CD4-positive, CD25-positive, alpha-beta regulatory T cell (primary cell): ENCODE measurements at regions not wholly inside any gene's neighbourhood (a gene's known extent, or its start where the extent isn't known, plus 50 kb on each side); places are given as distances from the start of the nearest gene placed in this dataset.

Experiments used
- ATAC-seq, 2 donors: fragments of 150-1000 bp; cut with Tn5 transposase; one replicate each; pipeline ENCODE4 v1.10.0; 2021; ENCODE audit warnings: low read depth in 2 of 2, moderate number of reproducible peaks in 2 of 2, moderate library complexity in 1 of 2
- DNase-seq, 3 donors: peaks; one replicate each; pipeline versions ENCODE4 v3.0.0 to v3.0.0-alpha.2; 2012 to 2022; ENCODE audit warnings: mixed read lengths in 1 of 3
- H3K27ac ChIP-seq: one replicate; pipeline ENCODE4 v1.7.0; 2013; ENCODE audit warnings: mild to moderate bottlenecking, low read length; ENCODE audit not compliant: insufficient read depth, poor library complexity, severe bottlenecking
- H3K27me3 ChIP-seq: one replicate; pipeline ENCODE4 v1.7.0; 2013; ENCODE audit warnings: low read length; ENCODE audit not compliant: control insufficient read depth, insufficient read depth
- H3K36me3 ChIP-seq: one replicate; pipeline ENCODE4 v1.7.0; 2013; ENCODE audit warnings: mild to moderate bottlenecking, low read length, moderate library complexity; ENCODE audit not compliant: control insufficient read depth, insufficient read depth
- H3K4me1 ChIP-seq: 2 replicates; pipeline ENCODE4 v1.7.0; 2013; ENCODE audit warnings: mild to moderate bottlenecking, low read length; ENCODE audit not compliant: insufficient read depth, control insufficient read depth, poor library complexity, severe bottlenecking
- H3K4me3 ChIP-seq: one replicate; pipeline ENCODE4 v1.7.0; 2013; ENCODE audit warnings: low read depth, mild to moderate bottlenecking, low read length, moderate library complexity
- H3K9me3 ChIP-seq, 2 experiments: 1 replicate in 1 of 2; 2 replicates in 1 of 2; pipeline ENCODE4 v1.7.0; 2013; ENCODE audit warnings: low read length in 2 of 2, mild to moderate bottlenecking in 1 of 2, moderate library complexity in 1 of 2; ENCODE audit not compliant: control insufficient read depth in 2 of 2
- H3K27ac Mint-ChIP-seq, 3 donors: one replicate each; pipeline ENCODE4 v1.8.0; 2020 to 2022; ENCODE audit warnings: mild to moderate bottlenecking in 3 of 3, mixed read lengths in 3 of 3, moderate library complexity in 2 of 3
- H3K27me3 Mint-ChIP-seq: one replicate; pipeline ENCODE4 v1.8.0; 2022; ENCODE audit warnings: mild to moderate bottlenecking, mixed read lengths
- H3K36me3 Mint-ChIP-seq: one replicate; pipeline ENCODE4 v1.8.0; 2020; ENCODE audit warnings: mixed read lengths
- H3K4me1 Mint-ChIP-seq, 4 donors: one replicate each; pipeline ENCODE4 v1.8.0; 2020 to 2022; ENCODE audit warnings: mixed read lengths in 4 of 4, mild to moderate bottlenecking in 1 of 4
- H3K4me3 Mint-ChIP-seq, 4 donors: one replicate each; pipeline ENCODE4 v1.8.0; 2020 to 2022; ENCODE audit warnings: mild to moderate bottlenecking in 4 of 4, mixed read lengths in 4 of 4, moderate library complexity in 3 of 4
- H3K9me3 Mint-ChIP-seq, 7 donors: one replicate each; pipeline ENCODE4 v1.8.0; 2020 to 2022; ENCODE audit warnings: mixed read lengths in 7 of 7, mild to moderate bottlenecking in 3 of 7, moderate library complexity in 2 of 7

DNA sequence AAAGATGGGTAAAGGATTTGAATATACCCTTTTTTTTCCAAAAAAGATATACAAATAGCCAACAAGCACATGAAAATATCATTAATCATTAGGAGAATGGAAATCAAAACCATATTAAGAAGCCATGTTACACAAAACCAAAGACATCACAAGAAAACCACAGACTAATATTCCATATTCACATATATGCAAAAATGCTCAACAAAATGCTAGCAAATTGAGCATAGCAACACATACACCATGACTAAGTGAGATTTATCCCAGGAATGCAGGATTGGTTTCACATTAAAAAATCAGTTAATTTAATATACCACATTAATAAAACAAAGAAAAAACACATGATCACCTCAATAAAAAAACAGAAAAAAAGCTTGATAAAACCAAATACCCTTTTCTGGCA, 84.7 kb upstream of the LMNTD1 start:
- Histone ChIP-seq H3K4me1 (no peaks in the 10 kb centered on the region), H3K9me3 (no peaks in the 10 kb centered on the region), H3K36me3 (no peaks in the 10 kb centered on the region), H3K27ac (no peak overlapping the region), H3K4me3 (no peak overlapping the region), H3K27me3 (no peaks in the 10 kb centered on the region)
- Mint-ChIP-seq H3K4me3 (no peak overlapping the region), H3K9me3 (peaks cover 0 to 5% (median 3%) of the 10 kb centered on the region in 7 donors), H3K4me1 (peaks cover 0 to 7% (median 0%) of the 10 kb centered on the region in 4 donors), H3K27me3 (no peaks in the 10 kb centered on the region), H3K27ac (no peak overlapping the region), H3K36me3 (no peaks in the 10 kb centered on the region)
- DNase-seq (no peak), ATAC-seq (no peak)

DNA sequence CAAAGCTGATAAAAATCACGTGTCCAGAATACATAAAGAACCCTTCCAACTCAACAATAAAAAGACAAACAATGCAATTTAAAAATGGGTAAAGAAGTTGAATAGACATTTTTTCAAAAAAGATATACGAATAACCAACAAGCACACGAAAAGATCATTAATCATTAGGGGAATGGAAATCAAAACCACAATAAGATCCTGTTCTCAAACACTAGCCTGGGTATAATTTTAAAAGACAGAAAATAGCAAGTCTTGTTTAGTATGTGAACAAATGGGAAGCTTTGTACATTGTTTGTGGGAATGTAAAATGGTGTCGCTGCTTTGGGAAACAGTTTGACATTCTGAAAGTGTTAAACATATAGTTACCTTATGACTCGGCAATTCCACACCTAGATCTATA, 86.3 kb upstream of the LMNTD1 start:
- no peak overlapping the region for H3K4me3 Mint-ChIP-seq
- peaks cover 0 to 5% (median 3%) of the 10 kb centered on the region in 7 donors for H3K9me3 Mint-ChIP-seq
- H3K27me3 ChIP-seq: no peaks in the 10 kb centered on the region
- no peaks in the 10 kb centered on the region for H3K36me3 ChIP-seq
- no peak overlapping the region for H3K27ac Mint-ChIP-seq
- H3K4me1 ChIP-seq: no peaks in the 10 kb centered on the region
- no peak overlapping the region for H3K27ac ChIP-seq
- no peak overlapping the region for H3K4me3 ChIP-seq
- no peaks in the 10 kb centered on the region for H3K9me3 ChIP-seq
- no peaks in the 10 kb centered on the region for H3K27me3 Mint-ChIP-seq
- no peaks in the 10 kb centered on the region for H3K36me3 Mint-ChIP-seq
- DNase-seq (no peak), ATAC-seq (no peak)
- H3K4me1 Mint-ChIP-seq: no peaks in the 10 kb centered on the region

GRCh38 chr12:25644979-25645378, 91.9 kb upstream of the LMNTD1 start:
- peak overlapping the region in 1 of 3 donors; percentile 40 for H3K27ac Mint-ChIP-seq
- no peak for ATAC-seq

GRCh38 chr12:25645427-25645826, 92.3 kb upstream of the LMNTD1 start:
- Histone ChIP-seq H3K36me3 (no peaks in the 10 kb centered on the region), H3K4me3 (no peak overlapping the region), H3K27me3 (no peaks in the 10 kb centered on the region), H3K9me3 (no peaks in the 10 kb centered on the region), H3K4me1 (no peaks in the 10 kb centered on the region), H3K27ac (no peak overlapping the region)
- Mint-ChIP-seq H3K27me3 (no peaks in the 10 kb centered on the region), H3K4me1 (no peaks in the 10 kb centered on the region), H3K27ac (no peak overlapping the region), H3K9me3 (peaks cover 0 to 2% (median 0%) of the 10 kb centered on the region in 7 donors), H3K36me3 (no peaks in the 10 kb centered on the region), H3K4me3 (no peak overlapping the region)
- ATAC-seq (no peak), DNase-seq (no peak)

More at GRCh38 chr12:25644979-25645378, 91.9 kb upstream of the LMNTD1 start:
- Histone ChIP-seq H3K9me3 (no peaks in the 10 kb centered on the region), H3K4me3 (no peak overlapping the region), H3K27ac (no peak overlapping the region), H3K36me3 (no peaks in the 10 kb centered on the region), H3K4me1 (no peaks in the 10 kb centered on the region), H3K27me3 (no peaks in the 10 kb centered on the region)
- peaks cover 0 to 2% (median 0%) of the 10 kb centered on the region in 7 donors for H3K9me3 Mint-ChIP-seq
- DNase-seq: no peak
- H3K36me3 Mint-ChIP-seq: no peaks in the 10 kb centered on the region
- no peaks in the 10 kb centered on the region for H3K27me3 Mint-ChIP-seq
- H3K4me1 Mint-ChIP-seq: no peaks in the 10 kb centered on the region
- no peak overlapping the region for H3K4me3 Mint-ChIP-seq

GRCh38 chr12:25651931-25652330, 98.8 kb upstream of the LMNTD1 start:
- H3K4me1 Mint-ChIP-seq: no peaks in the 10 kb centered on the region
- DNase-seq: no peak
- H3K9me3 Mint-ChIP-seq: peaks cover 0 to 3% (median 0%) of the 10 kb centered on the region in 7 donors
- no peak overlapping the region for H3K4me3 ChIP-seq
- no peaks in the 10 kb centered on the region for H3K36me3 ChIP-seq
- no peak overlapping the region for H3K4me3 Mint-ChIP-seq
- no peak for ATAC-seq
- no peaks in the 10 kb centered on the region for H3K9me3 ChIP-seq
- no peaks in the 10 kb centered on the region for H3K27me3 ChIP-seq
- no peak overlapping the region for H3K27ac ChIP-seq
- H3K4me1 ChIP-seq: no peaks in the 10 kb centered on the region
- no peak overlapping the region for H3K27ac Mint-ChIP-seq
- H3K27me3 Mint-ChIP-seq: no peaks in the 10 kb centered on the region
- H3K36me3 Mint-ChIP-seq: no peaks in the 10 kb centered on the region

DNA sequence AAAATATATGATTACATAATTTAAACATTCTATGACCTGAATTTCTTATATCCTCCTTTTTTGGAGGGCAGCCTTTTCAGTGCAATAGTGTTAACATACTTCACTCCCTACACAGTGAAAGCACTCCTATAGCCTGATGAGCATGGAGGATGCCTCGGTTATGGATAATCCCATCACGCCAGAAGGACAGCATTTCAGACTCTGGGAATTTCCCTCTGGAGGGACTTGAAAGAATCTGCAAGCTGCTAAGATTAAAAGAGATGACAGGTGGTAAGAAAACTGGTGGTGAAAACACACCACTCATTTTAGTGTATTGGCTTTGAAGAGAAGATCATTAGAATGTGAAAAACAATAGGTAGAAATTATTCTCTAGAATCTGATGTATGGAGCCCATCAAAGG, 99.3 kb upstream of the LMNTD1 start:
- Histone ChIP-seq H3K4me3 (no peak overlapping the region), H3K36me3 (no peaks in the 10 kb centered on the region), H3K27ac (no peak overlapping the region), H3K27me3 (no peaks in the 10 kb centered on the region), H3K9me3 (no peaks in the 10 kb centered on the region), H3K4me1 (no peaks in the 10 kb centered on the region)
- H3K9me3 Mint-ChIP-seq: peaks cover 0 to 4% (median 0%) of the 10 kb centered on the region in 7 donors
- H3K4me1 Mint-ChIP-seq: no peaks in the 10 kb centered on the region
- H3K27me3 Mint-ChIP-seq: no peaks in the 10 kb centered on the region
- H3K4me3 Mint-ChIP-seq: no peak overlapping the region
- H3K36me3 Mint-ChIP-seq: no peaks in the 10 kb centered on the region
- DNase-seq (no peak), ATAC-seq (no peak)
- H3K27ac Mint-ChIP-seq: no peak overlapping the region

GRCh38 chr12:25653487-25654175, 100.5 kb upstream of the LMNTD1 start:
- Histone ChIP-seq H3K9me3 (no peaks in the 10 kb centered on the region), H3K27ac (no peak overlapping the region), H3K36me3 (no peaks in the 10 kb centered on the region), H3K4me1 (no peaks in the 10 kb centered on the region), H3K4me3 (no peak overlapping the region), H3K27me3 (no peaks in the 10 kb centered on the region)
- Mint-ChIP-seq H3K9me3 (peaks cover 0 to 4% (median 0%) of the 10 kb centered on the region in 7 donors), H3K4me1 (no peaks in the 10 kb centered on the region), H3K27ac (no peak overlapping the region), H3K27me3 (no peaks in the 10 kb centered on the region), H3K36me3 (no peaks in the 10 kb centered on the region), H3K4me3 (no peak overlapping the region)
- no peak for DNase-seq
- ATAC-seq: no peak

- Mint-ChIP-seq H3K27me3 (no peaks in the 10 kb centered on the region), H3K27ac (no peak overlapping the region), H3K4me3 (no peak overlapping the region), H3K9me3 (peaks cover 0 to 4% (median 0%) of the 10 kb centered on the region in 7 donors), H3K4me1 (no peaks in the 10 kb centered on the region), H3K36me3 (no peaks in the 10 kb centered on the region)
- H3K27ac ChIP-seq: no peak overlapping the region
- H3K9me3 ChIP-seq: no peaks in the 10 kb centered on the region
- no peaks in the 10 kb centered on the region for H3K4me1 ChIP-seq
- H3K4me3 ChIP-seq: no peak overlapping the region
- DNase-seq (no peak), ATAC-seq (no peak)
- H3K27me3 ChIP-seq: no peaks in the 10 kb centered on the region
- no peaks in the 10 kb centered on the region for H3K36me3 ChIP-seq
These were observed 102.6 kb upstream of the LMNTD1 start for GRCh38 chr12:25655702-25656101.
